H9 (cell line): ENCODE measurements at regions not wholly inside any gene's neighbourhood (a gene's known extent, or its start where the extent isn't known, plus 50 kb on each side); places are given as distances from the start of the nearest gene placed in this dataset.

Experiments used
- DNase-seq: peaks from one replicate; pipeline ENCODE4 v3.0.0-alpha.2; 2017
- H2AFZ ChIP-seq: one replicate; pipeline ENCODE4 v1.6.1; 2013; ENCODE audit warnings: mild to moderate bottlenecking, low read length, control low read depth, moderate library complexity
- H2AK5ac ChIP-seq: 2 replicates; pipeline ENCODE4 v1.6.1; 2013; ENCODE audit warnings: low read length, control low read depth, mixed read lengths; ENCODE audit not compliant: insufficient read length
- H2BK120ac ChIP-seq: one replicate; pipeline ENCODE4 v1.6.1; 2013; ENCODE audit warnings: low read depth, mild to moderate bottlenecking, low read length, control low read depth, inconsistent platforms; ENCODE audit not compliant: poor library complexity, severe bottlenecking
- H2BK12ac ChIP-seq: 2 replicates; pipeline ENCODE4 v1.6.1; 2013; ENCODE audit warnings: low read length, control low read depth, mixed read lengths, low read depth; ENCODE audit not compliant: insufficient read length
- H2BK15ac ChIP-seq: 2 replicates; pipeline ENCODE4 v1.6.1; 2013; ENCODE audit warnings: low read depth, low read length, control low read depth
- H2BK20ac ChIP-seq: one replicate; pipeline ENCODE4 v1.6.1; 2013; ENCODE audit warnings: low read depth, mild to moderate bottlenecking, low read length, control low read depth, inconsistent platforms; ENCODE audit not compliant: poor library complexity, severe bottlenecking
- H2BK5ac ChIP-seq: 2 replicates; pipeline ENCODE4 v1.6.1; 2013; ENCODE audit warnings: low read length, control low read depth, mixed read lengths; ENCODE audit not compliant: insufficient read length
- H3K14ac ChIP-seq: 2 replicates; pipeline ENCODE4 v1.6.1; 2013; ENCODE audit warnings: low read length, control low read depth; ENCODE audit not compliant: insufficient read depth
- H3K18ac ChIP-seq: 2 replicates; pipeline ENCODE4 v1.6.1; 2013; ENCODE audit warnings: low read depth, mild to moderate bottlenecking, mixed read lengths, low read length, control low read depth; ENCODE audit not compliant: insufficient read length
- H3K23ac ChIP-seq: 2 replicates; pipeline ENCODE4 v1.6.1; 2013; ENCODE audit warnings: low read length, control low read depth, mixed read lengths, low read depth; ENCODE audit not compliant: insufficient read length
- H3K23me2 ChIP-seq: 2 replicates; pipeline ENCODE4 v1.6.1; 2013; ENCODE audit warnings: low read depth, mild to moderate bottlenecking, mixed read lengths, low read length, control low read depth; ENCODE audit not compliant: insufficient read length, poor library complexity, severe bottlenecking
- H3K27ac ChIP-seq: 2 replicates; pipeline ENCODE4 v1.5.1; 2013; ENCODE audit warnings: low read length, control low read depth, mixed read lengths, low read depth; ENCODE audit not compliant: insufficient read length
- H3K27me3 ChIP-seq: 2 replicates; pipeline ENCODE4 v1.6.1; 2013; ENCODE audit warnings: low read length, control low read depth, inconsistent platforms; ENCODE audit not compliant: insufficient read depth
- H3K4ac ChIP-seq: 2 replicates; pipeline ENCODE4 v1.6.1; 2013; ENCODE audit warnings: low read depth, mild to moderate bottlenecking, control low read depth, inconsistent platforms, low read length, moderate library complexity
- H3K4me1 ChIP-seq: 2 replicates; pipeline ENCODE4 v1.6.1; 2013; ENCODE audit warnings: low read length, control low read depth, inconsistent platforms; ENCODE audit not compliant: insufficient read depth
- H3K4me2 ChIP-seq: 2 replicates; pipeline ENCODE4 v1.6.1; 2013; ENCODE audit warnings: low read length, control low read depth, mixed read lengths; ENCODE audit not compliant: insufficient read length, insufficient read depth
- H3K56ac ChIP-seq: 2 replicates; pipeline ENCODE4 v1.6.1; 2013; ENCODE audit warnings: low read depth, mild to moderate bottlenecking, mixed read lengths, low read length, control low read depth; ENCODE audit not compliant: insufficient read length
- H3K79me1 ChIP-seq: 2 replicates; pipeline ENCODE4 v1.6.1; 2013; ENCODE audit warnings: low read depth, mild to moderate bottlenecking, moderate library complexity, low read length, control low read depth, inconsistent platforms; ENCODE audit not compliant: insufficient read depth, poor library complexity, severe bottlenecking
- H3K79me2 ChIP-seq: 2 replicates; pipeline ENCODE4 v1.6.1; 2013; ENCODE audit warnings: low read length, control low read depth, inconsistent platforms; ENCODE audit not compliant: insufficient read depth
- H3K9ac ChIP-seq: 2 replicates; pipeline ENCODE4 v1.6.1; 2013; ENCODE audit warnings: low read length, control low read depth, mixed read lengths; ENCODE audit not compliant: insufficient read length; ENCODE audit errors: extremely low read depth
- H3K9me3 ChIP-seq: one replicate; pipeline ENCODE4 v1.6.1; 2013; ENCODE audit warnings: low read depth, low read length, inconsistent platforms; ENCODE audit not compliant: control insufficient read depth
- H3T11ph ChIP-seq: one replicate; pipeline ENCODE4 v1.6.1; 2013; ENCODE audit warnings: mild to moderate bottlenecking, low read length, control low read depth, inconsistent platforms
- H4K20me1 ChIP-seq: one replicate; pipeline ENCODE4 v1.6.1; 2013; ENCODE audit not compliant: control insufficient read depth, insufficient read length, insufficient read depth
- H4K5ac ChIP-seq: 2 replicates; pipeline ENCODE4 v1.6.1; 2013; ENCODE audit warnings: low read depth, mild to moderate bottlenecking, mixed read lengths, low read length, control low read depth; ENCODE audit not compliant: insufficient read length
- H4K8ac ChIP-seq: replicated peaks from 2 replicates; pipeline ENCODE4 v1.6.1; 2013; ENCODE audit warnings: low read length, control low read depth, mixed read lengths, low read depth; ENCODE audit not compliant: insufficient read length
- H4K91ac ChIP-seq: 2 replicates; pipeline ENCODE4 v1.6.1; 2013; ENCODE audit warnings: low read depth, mild to moderate bottlenecking, moderate library complexity, mixed read lengths, low read length, control low read depth; ENCODE audit not compliant: insufficient read length
- H3K27ac Mint-ChIP-seq, 3 experiments: 2 replicates in 2 of 3; 3 replicates in 1 of 3; pipeline ENCODE4 v1.8.0; 2020 to 2021; ENCODE audit warnings: mixed read lengths in 3 of 3, mild to moderate bottlenecking in 1 of 3, moderate library complexity in 1 of 3
- H3K27me3 Mint-ChIP-seq: 2 replicates; pipeline ENCODE4 v1.8.0; 2021; ENCODE audit warnings: low read depth, mild to moderate bottlenecking, moderate library complexity, mixed read lengths
- H3K36me3 Mint-ChIP-seq, 3 experiments: 2 replicates in 2 of 3; 3 replicates in 1 of 3; pipeline ENCODE4 v1.8.0; 2020 to 2021; ENCODE audit warnings: low read depth in 3 of 3, mixed read lengths in 3 of 3; ENCODE audit not compliant: insufficient read depth in 1 of 3
- H3K4me1 Mint-ChIP-seq, 2 experiments: 2 replicates each; pipeline ENCODE4 v1.8.0; 2020; ENCODE audit warnings: mixed read lengths in 2 of 2
- H3K4me3 Mint-ChIP-seq, 2 experiments: 2 replicates in 1 of 2; 3 replicates in 1 of 2; pipeline ENCODE4 v1.8.0; 2020 to 2021; ENCODE audit warnings: mild to moderate bottlenecking in 2 of 2, mixed read lengths in 2 of 2, moderate library complexity in 1 of 2
- H3K9me3 Mint-ChIP-seq, 2 experiments: 2 replicates in 1 of 2; 3 replicates in 1 of 2; pipeline ENCODE4 v1.8.0; 2020; ENCODE audit warnings: mild to moderate bottlenecking in 2 of 2, mixed read lengths in 2 of 2, moderate library complexity in 1 of 2
- CTCF ChIP-seq: fragments of 200-600 bp; sonication (generic); conservative IDR thresholded peaks from 3 replicates; pipeline ENCODE4 v1.8.0; 2021; ENCODE audit warnings: antibody characterized with exemption, mild to moderate bottlenecking
- WGBS: extraction: QIAGEN DNeasy Blood & Tissue Kit; methylation state at CpG from one replicate; pipeline ENCODE4 v1.1.7; 2013; ENCODE audit warnings: missing lambda C conversion rate, low lambda C conversion rate, mixed read lengths; ENCODE audit not compliant: insufficient read length; ENCODE audit errors: extremely low coverage; 5-methylcytosine and 5-hydroxymethylcytosine counted together

- no CpG with 5 or more reads among the region's 5 CpGs for WGBS
- Histone ChIP-seq H3T11ph (no peak overlapping the region), H3K9ac (no peak overlapping the region), H2BK5ac (no peak overlapping the region), H3K27me3 (no peaks in the 10 kb centered on the region), H2AK5ac (no peak overlapping the region), H2BK20ac (no peak overlapping the region), H4K8ac (no peak overlapping the region), H4K5ac (no peak overlapping the region), H3K27ac (no peak overlapping the region), H3K23me2 (no peaks in the 10 kb centered on the region), H3K4ac (no peak overlapping the region), H4K91ac (no peak overlapping the region), H2BK12ac (no peak overlapping the region), H2AFZ (no peak overlapping the region), H2BK15ac (no peak overlapping the region), H3K56ac (no peak overlapping the region), H3K23ac (no peak overlapping the region), H2BK120ac (no peak overlapping the region), H3K79me2 (no peaks in the 10 kb centered on the region), H3K18ac (no peak overlapping the region), H3K4me2 (no peak overlapping the region), H3K79me1 (no peaks in the 10 kb centered on the region), H3K14ac (no peak overlapping the region), H3K9me3 (no peaks in the 10 kb centered on the region), H3K4me1 (no peaks in the 10 kb centered on the region), H4K20me1 (no peaks in the 10 kb centered on the region)
- DNase-seq: no peak
- Mint-ChIP-seq H3K36me3 (no peaks in the 10 kb centered on the region), H3K27ac (no peak overlapping the region), H3K4me3 (no peak overlapping the region), H3K27me3 (no peaks in the 10 kb centered on the region), H3K9me3 (no peaks in the 10 kb centered on the region), H3K4me1 (peaks cover 0 to 5% of the 10 kb centered on the region in 2 experiments; a peak in 2 of 4 replicates)
- TF ChIP-seq CTCF: no peak
Observed at GRCh38 chr21:28723646-28724045, 269.0 kb downstream of the LTN1 start.
